Uterus (tissue), 2 donors: ENCODE measurements at regions not wholly inside any gene's neighbourhood (a gene's known extent, or its start where the extent isn't known, plus 50 kb on each side); places are given as distances from the start of the nearest gene placed in this dataset.

Experiments used
- CTCF ChIP-seq, 4 experiments: fragments of 200-600 bp in 2 of 4; fragments of 450-650 bp in 2 of 4; sonication (generic) in 2 of 4; IDR thresholded peaks; one replicate each; pipeline ENCODE4 v1.5.1; 2016 to 2019; ENCODE audit warnings: antibody characterized with exemption in 4 of 4, mild to moderate bottlenecking in 2 of 4, moderate library complexity in 1 of 4
- POLR2A ChIP-seq, 2 donors: fragments of 450-650 bp; IDR thresholded peaks; one replicate each; pipeline ENCODE4 v1.6.1; 2016; ENCODE audit warnings: antibody characterized with exemption in 2 of 2, mild to moderate bottlenecking in 1 of 2, moderate library complexity in 1 of 2

GRCh38 chr1:38551318-38552307, 308.0 kb downstream of the RRAGC start:
- TF ChIP-seq CTCF (IDR thresholded peaks at IDR 0.05) = no peak
- TF ChIP-seq POLR2A (IDR thresholded peaks at IDR 0.05) = no peak
